Spinal cord (tissue), 9 donors: ENCODE measurements at regions not wholly inside any gene's neighbourhood (a gene's known extent, or its start where the extent isn't known, plus 50 kb on each side); places are given as distances from the start of the nearest gene placed in this dataset.
A peak's percentile ranks its signal among the peaks of the same experiment; 100 is the strongest.

Source experiments
- DNase-seq, 6 donors: peaks; one replicate each; pipeline versions ENCODE4 v3.0.0 to v3.0.0-alpha.2; 2013 to 2015; ENCODE audit warnings: low spot score in 6 of 6, low read depth in 4 of 6
- H3K27ac ChIP-seq: one replicate; pipeline ENCODE4 v1.5.1; 2013; ENCODE audit warnings: low read depth, low read length, control low read depth
- H3K27me3 ChIP-seq: one replicate; pipeline ENCODE4 v1.6.1; 2013; ENCODE audit warnings: low read length; ENCODE audit not compliant: control insufficient read depth, insufficient read depth
- H3K36me3 ChIP-seq: one replicate; pipeline ENCODE4 v1.6.1; 2013; ENCODE audit warnings: low read length; ENCODE audit not compliant: control insufficient read depth, insufficient read depth
- H3K4me1 ChIP-seq: one replicate; pipeline ENCODE4 v1.6.1; 2013; ENCODE audit warnings: low read length; ENCODE audit not compliant: control insufficient read depth, insufficient read depth
- H3K4me3 ChIP-seq: one replicate; pipeline ENCODE4 v1.5.1; 2013; ENCODE audit warnings: low read depth, low read length, control low read depth
- H3K9me3 ChIP-seq: one replicate; pipeline ENCODE4 v1.6.1; 2013; ENCODE audit warnings: low read length; ENCODE audit not compliant: control insufficient read depth, insufficient read depth
- WGBS: methylation state at CpG from one replicate; pipeline ENCODE4 v1.1.5; 2013; ENCODE audit warnings: missing lambda C conversion rate; ENCODE audit not compliant: insufficient coverage; 5-methylcytosine and 5-hydroxymethylcytosine counted together
- donor health status: healthy.

DNA sequence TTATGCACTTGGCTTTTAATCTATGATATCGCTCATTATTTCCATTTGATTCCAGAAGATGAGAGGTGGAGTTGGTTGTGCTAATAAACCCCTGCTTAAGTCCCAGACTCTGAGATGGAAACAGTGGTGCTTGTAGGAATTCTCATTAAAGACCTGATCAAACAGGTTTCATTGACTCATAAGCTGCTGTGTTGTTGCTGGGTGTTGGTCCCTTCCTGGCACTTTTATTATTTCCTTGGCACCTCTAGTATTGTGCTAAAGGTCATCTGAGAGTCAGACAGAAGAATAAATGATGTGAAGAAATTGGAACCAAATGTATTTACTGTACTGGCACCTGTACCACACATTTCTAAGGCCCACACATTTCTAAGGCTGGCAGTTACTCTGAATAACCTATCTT lies 544.7 kb upstream of the NR3C2 start:
- DNase-seq: no peak
- WGBS: no CpG with 5 or more reads among the region's 1 CpG
- no peak overlapping the region for H3K27ac ChIP-seq
- H3K36me3 ChIP-seq: no peaks in the 10 kb centered on the region
- no peaks in the 10 kb centered on the region for H3K4me1 ChIP-seq
- no peak overlapping the region for H3K4me3 ChIP-seq
- no peaks in the 10 kb centered on the region for H3K9me3 ChIP-seq
- H3K27me3 ChIP-seq: no peaks in the 10 kb centered on the region

DNA sequence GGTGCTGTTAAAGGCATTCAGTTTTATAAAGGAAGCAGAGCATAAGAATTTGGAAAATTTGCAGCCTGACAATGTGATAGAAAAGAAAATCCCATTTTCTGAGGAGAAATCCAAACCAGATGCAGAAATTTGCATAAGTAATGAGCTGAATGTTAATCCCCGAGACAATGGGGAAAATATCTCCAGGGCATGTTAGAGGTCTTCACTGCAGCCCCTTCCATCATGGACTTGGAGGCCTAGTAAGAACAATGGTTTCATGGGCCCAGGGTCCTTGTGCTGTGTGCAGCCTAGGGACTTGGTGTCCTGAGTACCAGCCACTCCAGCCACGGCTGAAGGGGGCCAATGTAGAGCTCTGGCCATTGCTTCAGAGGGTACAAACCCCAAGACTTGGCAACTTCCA lies 542.7 kb upstream of the NR3C2 start:
- 97% methylated on average over 2 of the region's 2 CpGs for WGBS
- Histone ChIP-seq H3K27me3 (no peaks in the 10 kb centered on the region), H3K4me1 (no peaks in the 10 kb centered on the region), H3K27ac (no peak overlapping the region), H3K9me3 (no peaks in the 10 kb centered on the region), H3K4me3 (no peak overlapping the region), H3K36me3 (no peaks in the 10 kb centered on the region)
- no peak for DNase-seq

GRCh38 chr4:148982200-148982599 lies 540.0 kb upstream of the NR3C2 start:
- H3K27ac ChIP-seq: no peak overlapping the region
- WGBS: 92% methylated on average over 3 of the region's 4 CpGs
- H3K9me3 ChIP-seq: no peaks in the 10 kb centered on the region
- no peak overlapping the region for H3K4me3 ChIP-seq
- DNase-seq: no peak
- H3K4me1 ChIP-seq: no peaks in the 10 kb centered on the region
- no peaks in the 10 kb centered on the region for H3K27me3 ChIP-seq
- H3K36me3 ChIP-seq: no peaks in the 10 kb centered on the region

- Histone ChIP-seq H3K36me3 (no peaks in the 10 kb centered on the region), H3K4me1 (no peaks in the 10 kb centered on the region), H3K9me3 (no peaks in the 10 kb centered on the region), H3K4me3 (no peak overlapping the region), H3K27ac (peak overlapping the region; percentile 59), H3K27me3 (no peaks in the 10 kb centered on the region)
- DNase-seq: peak; percentile 50 to 89 (median 62)
Measured at GRCh38 chr4:148980782-148981480, 538.7 kb upstream of the NR3C2 start.

GRCh38 chr4:148978301-148978700 lies 536.1 kb upstream of the NR3C2 start:
- Histone ChIP-seq H3K9me3 (no peaks in the 10 kb centered on the region), H3K27me3 (no peaks in the 10 kb centered on the region), H3K27ac (no peak overlapping the region), H3K4me1 (no peaks in the 10 kb centered on the region), H3K36me3 (no peaks in the 10 kb centered on the region), H3K4me3 (no peak overlapping the region)
- WGBS: 95% methylated on average over 3 of the region's 3 CpGs
- no peak for DNase-seq

- Histone ChIP-seq H3K36me3 (no peaks in the 10 kb centered on the region), H3K27me3 (no peaks in the 10 kb centered on the region), H3K27ac (no peak overlapping the region), H3K4me1 (no peaks in the 10 kb centered on the region), H3K4me3 (no peak overlapping the region), H3K9me3 (no peaks in the 10 kb centered on the region)
- WGBS: no CpG with 5 or more reads among the region's 1 CpG
- no peak for DNase-seq
Measured at GRCh38 chr4:148975464-148975863, 533.2 kb upstream of the NR3C2 start.

DNA sequence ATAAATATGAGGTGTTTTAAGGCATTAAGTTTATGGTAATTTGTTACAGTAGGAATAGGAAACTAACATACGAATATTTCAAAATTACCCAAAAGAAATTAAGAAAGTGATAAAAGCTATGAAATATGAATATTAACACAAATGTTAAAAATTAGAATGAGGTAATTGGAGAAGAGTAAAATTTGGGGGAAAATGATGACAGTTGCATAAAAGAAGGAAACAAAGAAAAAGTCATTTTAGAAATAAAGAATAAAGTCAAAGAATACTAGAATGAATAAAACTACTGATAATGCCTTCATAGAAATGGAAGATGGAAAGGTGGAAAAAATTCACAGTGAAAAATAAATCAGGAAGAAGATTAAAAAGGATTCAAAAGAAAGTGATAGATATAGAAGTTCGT lies 522.9 kb upstream of the NR3C2 start:
- H3K4me3 ChIP-seq: no peak overlapping the region
- WGBS: no CpG with 5 or more reads among the region's 2 CpGs
- H3K27ac ChIP-seq: no peak overlapping the region
- no peak for DNase-seq
- H3K9me3 ChIP-seq: no peaks in the 10 kb centered on the region
- H3K36me3 ChIP-seq: no peaks in the 10 kb centered on the region
- H3K4me1 ChIP-seq: no peaks in the 10 kb centered on the region
- H3K27me3 ChIP-seq: no peaks in the 10 kb centered on the region

DNA sequence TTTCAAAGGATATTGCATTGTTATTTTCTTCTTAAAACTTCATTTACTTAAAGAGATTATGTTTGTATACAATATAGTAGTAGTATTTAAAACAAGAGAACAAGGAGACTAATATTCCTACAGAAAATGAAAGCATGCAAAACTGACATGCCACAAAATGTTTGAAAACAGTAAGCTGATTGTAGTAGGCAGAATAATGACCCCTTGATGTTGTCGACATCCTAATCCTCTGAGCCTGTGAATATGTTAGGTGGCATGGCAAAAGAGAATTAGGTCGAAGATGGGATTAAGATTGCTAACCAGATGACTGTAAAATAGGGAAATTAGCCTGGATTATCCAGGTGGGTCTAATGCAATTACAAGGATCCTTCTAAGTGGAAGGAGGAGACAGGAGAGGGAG lies 522.2 kb upstream of the NR3C2 start:
- H3K4me1 ChIP-seq: no peaks in the 10 kb centered on the region

DNA sequence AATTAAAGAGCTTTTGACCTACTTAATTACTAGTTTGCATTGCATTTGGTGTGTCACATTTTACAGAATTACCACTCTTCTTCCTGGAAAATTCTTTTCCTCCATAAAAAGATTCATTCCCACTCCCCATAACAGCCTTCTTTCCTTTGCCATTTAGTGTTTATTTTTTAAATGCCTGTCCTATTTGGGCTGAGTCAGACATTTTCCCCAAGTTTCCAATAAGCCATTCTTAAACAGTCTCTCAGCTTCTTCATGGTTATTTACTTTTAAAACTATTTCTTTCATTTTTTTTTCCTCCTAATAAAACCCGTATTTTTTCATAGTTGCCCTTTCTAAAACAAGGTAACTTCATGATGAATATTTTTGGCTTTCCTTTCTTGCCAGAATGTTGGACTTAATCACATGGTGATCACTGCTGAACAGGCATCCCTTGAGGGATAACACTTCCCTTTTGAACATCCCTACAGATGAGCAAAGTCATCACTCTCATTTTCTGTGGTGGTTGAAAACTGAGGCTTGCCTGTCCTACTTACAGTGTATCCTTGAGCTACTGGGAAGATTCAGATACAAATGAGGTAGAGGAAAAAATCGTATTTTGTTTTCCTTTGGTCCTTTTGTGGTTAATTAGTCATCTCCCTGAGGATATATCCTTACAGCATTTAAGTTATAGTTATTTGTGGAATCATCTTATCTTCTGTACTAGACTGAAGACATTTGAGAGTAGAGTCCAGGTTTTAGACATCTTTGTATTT lies 520.5 kb upstream of the NR3C2 start:
- Histone ChIP-seq H3K36me3 (no peaks in the 10 kb centered on the region), H3K27me3 (no peaks in the 10 kb centered on the region), H3K4me3 (no peak overlapping the region), H3K4me1 (no peaks in the 10 kb centered on the region), H3K9me3 (no peaks in the 10 kb centered on the region), H3K27ac (no peak overlapping the region)
- WGBS: 100% methylated on average over 1 of the region's 2 CpGs
- no peak for DNase-seq

More for the DNA sequence above, 522.2 kb upstream of the NR3C2 start:
- WGBS: 69% methylated on average over 2 of the region's 2 CpGs
- no peaks in the 10 kb centered on the region for H3K9me3 ChIP-seq
- no peaks in the 10 kb centered on the region for H3K36me3 ChIP-seq
- no peak overlapping the region for H3K27ac ChIP-seq
- H3K4me3 ChIP-seq: no peak overlapping the region
- no peak for DNase-seq
- H3K27me3 ChIP-seq: no peaks in the 10 kb centered on the region

- no peaks in the 10 kb centered on the region for H3K27me3 ChIP-seq
- H3K4me1 ChIP-seq: no peaks in the 10 kb centered on the region
- no peak for DNase-seq
- 96% methylated on average over 3 of the region's 4 CpGs for WGBS
- no peaks in the 10 kb centered on the region for H3K9me3 ChIP-seq
- H3K27ac ChIP-seq: no peak overlapping the region
- no peaks in the 10 kb centered on the region for H3K36me3 ChIP-seq
- no peak overlapping the region for H3K4me3 ChIP-seq
Measured at GRCh38 chr4:148961526-148961925, 519.3 kb upstream of the NR3C2 start.
